ENCODE measurements at regions not wholly inside any gene's neighbourhood (a gene's known extent, or its start where the extent isn't known, plus 50 kb on each side); places are given as distances from the start of the nearest gene placed in this dataset.

GRCh38 chr1:14511166-14511680 is 87.3 kb upstream of the KAZN start:
- WGBS (ENCODE audit: missing lambda C conversion rate): 46% methylated on average over 2 of the region's 2 CpGs
- ATAC-seq (no peak), DNase-seq (ENCODE audit: low read depth in 1 of 2, low spot score in 1 of 2) (no peak), FAIRE-seq (no peak)
- Histone ChIP-seq H3K4me2 (no peak overlapping the region), H3K4me3 (no peak overlapping the region), H3K27ac (no peak overlapping the region), H3K9me3 (no peaks in the 10 kb centered on the region), H3K4me1 (no peaks in the 10 kb centered on the region)
- POLR2A ChIA-PET: no interaction called here
- CTCF ChIA-PET: interaction anchor here (0.5 to 1.1 kb wide), 2 partner anchors 9 to 400 kb away, joined by 3 read pairs; no protein-coding TSS in a partner anchor
- TF ChIP-seq ZFP36 (IDR thresholded peaks at IDR 0.05; ENCODE audit: borderline replicate concordance, partially characterized antibody): no peak
- TF ChIP-seq HOXB5 (CRISPR knock-in tag; IDR thresholded peaks at IDR 0.05): no peak
- no peak for TF ChIP-seq MYC (IDR thresholded peaks at IDR 0.05; ENCODE audit: borderline replicate concordance, low read length)
- TF ChIP-seq FOXS1 (CRISPR knock-in tag; IDR thresholded peaks at IDR 0.05): no peak
- TF ChIP-seq NPAS2 (CRISPR knock-in tag; IDR thresholded peaks at IDR 0.05; ENCODE audit: borderline replicate concordance): no peak

GRCh38 chr1:14511796-14512585 is 86.5 kb upstream of the KAZN start:
- no peak overlapping the region for H3K4me3 ChIP-seq
- no peak overlapping the region for H3K4me2 ChIP-seq
- CTCF ChIA-PET: interaction anchor here (1.1 kb wide), 1 partner anchor 8 kb away, joined by 3 read pairs; no protein-coding TSS in a partner anchor
- WGBS (ENCODE audit: missing lambda C conversion rate): 31% methylated on average over 11 of the region's 14 CpGs
- DNase-seq (ENCODE audit: low read depth in 1 of 2, low spot score in 1 of 2) (no peak), FAIRE-seq (no peak), ATAC-seq (no peak)
- no peaks in the 10 kb centered on the region for H3K4me1 ChIP-seq
- POLR2A ChIA-PET: no interaction called here
- no peak for TF ChIP-seq POLR2AphosphoS2 (conservative IDR thresholded peaks at IDR 0.05; ENCODE audit: low read length)
- no peak for TF ChIP-seq EHF (CRISPR knock-in tag; IDR thresholded peaks at IDR 0.05)
- no peak for TF ChIP-seq CBX8 (IDR thresholded peaks at IDR 0.05)
- no peak for TF ChIP-seq ATOH8 (CRISPR knock-in tag; IDR thresholded peaks at IDR 0.05; ENCODE audit: low read depth)
- TF ChIP-seq HDAC2 (IDR thresholded peaks at IDR 0.05): no peak
- no peak for TF ChIP-seq ZFP36 (IDR thresholded peaks at IDR 0.05; ENCODE audit: borderline replicate concordance, partially characterized antibody)
- no peak for TF ChIP-seq HMGXB4 (CRISPR knock-in tag; IDR thresholded peaks at IDR 0.05; ENCODE audit: borderline replicate concordance)
- no peak for TF ChIP-seq KDM5A (IDR thresholded peaks at IDR 0.05)
- TF ChIP-seq CBX2 (IDR thresholded peaks at IDR 0.05; ENCODE audit: borderline replicate concordance, low read depth): no peak
- TF ChIP-seq PHF8 (IDR thresholded peaks at IDR 0.05; ENCODE audit: borderline replicate concordance, low read depth): no peak
- no peak for TF ChIP-seq JUN (IDR thresholded peaks at IDR 0.05)
- no peaks in the 10 kb centered on the region for H3K9me3 ChIP-seq
- no peak overlapping the region for H3K27ac ChIP-seq

GRCh38 chr1:14513111-14513510 is 85.4 kb upstream of the KAZN start:
- 55% methylated on average over 7 of the region's 7 CpGs for WGBS (ENCODE audit: missing lambda C conversion rate)
- POLR2A ChIA-PET: no interaction called here
- Histone ChIP-seq H3K4me2 (no peak overlapping the region), H3K27ac (no peak overlapping the region), H3K9me3 (no peaks in the 10 kb centered on the region), H3K4me1 (no peaks in the 10 kb centered on the region), H3K4me3 (no peak overlapping the region)
- CTCF ChIA-PET: no interaction called here
- ATAC-seq (no peak), DNase-seq (ENCODE audit: low read depth in 1 of 2, low spot score in 1 of 2) (no peak), FAIRE-seq (no peak)
- TF ChIP-seq BHLHE40 (IDR thresholded peaks at IDR 0.05; ENCODE audit: low read depth, low read length) (no peak), POLR2A (IDR thresholded peaks at IDR 0.05; ENCODE audit: low read length) (no peak), ZC3H11A (IDR thresholded peaks at IDR 0.05) (no peak)

GRCh38 chr1:14514739-14515138 is 83.7 kb upstream of the KAZN start:
- CTCF ChIA-PET: no interaction called here
- no peak for DNase-seq (ENCODE audit: low read depth in 1 of 2, low spot score in 1 of 2)
- FAIRE-seq: no peak
- TF ChIP-seq ZFP36 (IDR thresholded peaks at IDR 0.05; ENCODE audit: borderline replicate concordance, partially characterized antibody) (no peak), NR3C1 (IDR thresholded peaks at IDR 0.05) (no peak), MAFK (IDR thresholded peaks at IDR 0.05; ENCODE audit: partially characterized antibody) (peak; percentile 61), HOXB13 (CRISPR knock-in tag; IDR thresholded peaks at IDR 0.05; ENCODE audit: low read depth) (no peak)
- no peak for ATAC-seq
- Histone ChIP-seq H3K4me2 (no peak overlapping the region), H3K9me3 (no peaks in the 10 kb centered on the region), H3K27ac (no peak overlapping the region), H3K4me3 (no peak overlapping the region), H3K4me1 (no peaks in the 10 kb centered on the region)
- POLR2A ChIA-PET: no interaction called here
- WGBS (ENCODE audit: missing lambda C conversion rate): 62% methylated on average over 2 of the region's 2 CpGs
